OCI-LY1 (cell line): ENCODE measurements at regions not wholly inside any gene's neighbourhood (a gene's known extent, or its start where the extent isn't known, plus 50 kb on each side); places are given as distances from the start of the nearest gene placed in this dataset.

Source experiments
- CTCF ChIP-seq: fragments of 200-600 bp; sonication (generic), shearing (Covaris generic); IDR thresholded peaks from 2 replicates; pipeline ENCODE4 v1.5.1; 2017; ENCODE audit warnings: mild to moderate bottlenecking, antibody characterized with exemption, low read length, moderate library complexity, mixed read lengths
- EZH2 ChIP-seq: fragments of 200-600 bp; sonication (generic), shearing (Covaris generic); IDR thresholded peaks from 2 replicates; pipeline ENCODE4 v1.8.0; 2017; ENCODE audit warnings: borderline replicate concordance, mixed run types, mild to moderate bottlenecking, antibody characterized with exemption, low read length, moderate library complexity, mixed read lengths

- no peak for TF ChIP-seq CTCF
- TF ChIP-seq EZH2 = no peak
Measured at GRCh38 chr1:14120895-14121294, 420.9 kb downstream of the PRDM2 start.
